Neuronal stem cell (in vitro differentiated cells): ENCODE measurements at regions not wholly inside any gene's neighbourhood (a gene's known extent, or its start where the extent isn't known, plus 50 kb on each side); places are given as distances from the start of the nearest gene placed in this dataset.

Experiments
- DNase-seq: peaks from one replicate; pipeline ENCODE4 v3.0.0-alpha.2; 2013; ENCODE audit warnings: low spot score
- H2AFZ ChIP-seq: one replicate; pipeline ENCODE4 v1.6.1; 2013; ENCODE audit warnings: mild to moderate bottlenecking, low read length, inconsistent platforms
- H2AK5ac ChIP-seq: 2 replicates; pipeline ENCODE4 v1.6.1; 2013; ENCODE audit warnings: low read depth, mild to moderate bottlenecking, inconsistent platforms, low read length, moderate library complexity, mixed read lengths
- H2BK120ac ChIP-seq: 2 replicates; pipeline ENCODE4 v1.6.1; 2013; ENCODE audit warnings: low read depth, mild to moderate bottlenecking, inconsistent platforms, low read length, moderate library complexity, mixed read lengths
- H2BK12ac ChIP-seq: one replicate; pipeline ENCODE4 v1.6.1; 2013; ENCODE audit warnings: low read length, inconsistent platforms
- H2BK15ac ChIP-seq: 2 replicates; pipeline ENCODE4 v1.6.1; 2013; ENCODE audit warnings: mild to moderate bottlenecking, low read length, inconsistent platforms, mixed read lengths
- H2BK5ac ChIP-seq: one replicate; pipeline ENCODE4 v1.6.1; 2013; ENCODE audit warnings: inconsistent platforms, mild to moderate bottlenecking, low read length, moderate library complexity
- H3K14ac ChIP-seq: one replicate; pipeline ENCODE4 v1.6.1; 2013; ENCODE audit warnings: low read length, inconsistent platforms
- H3K18ac ChIP-seq: 2 replicates; pipeline ENCODE4 v1.6.1; 2013; ENCODE audit warnings: low read length, inconsistent platforms
- H3K23ac ChIP-seq: 2 replicates; pipeline ENCODE4 v1.6.1; 2013; ENCODE audit warnings: low read depth, mild to moderate bottlenecking, mixed read lengths, low read length, inconsistent platforms; ENCODE audit not compliant: poor library complexity
- H3K27ac ChIP-seq: replicated peaks from 3 replicates; pipeline ENCODE4 v1.5.1; 2013; ENCODE audit warnings: low read length, inconsistent platforms
- H3K27me3 ChIP-seq, 3 experiments: 2 replicates each; pipeline ENCODE4 v1.6.1; 2013; ENCODE audit warnings: low read length in 3 of 3, mild to moderate bottlenecking in 2 of 3, inconsistent platforms in 1 of 3, low read depth in 1 of 3, mixed read lengths in 1 of 3, moderate library complexity in 1 of 3; ENCODE audit not compliant: control insufficient read depth in 3 of 3, insufficient read depth in 3 of 3
- H3K36me3 ChIP-seq, 2 donors: replicated peaks in 1 of 2; 2 replicates each; pipeline ENCODE4 v1.6.1; 2013; ENCODE audit warnings: low read length in 2 of 2; ENCODE audit not compliant: control insufficient read depth in 2 of 2, insufficient read depth in 2 of 2
- H3K4ac ChIP-seq: 2 replicates; pipeline ENCODE4 v1.6.1; 2013; ENCODE audit warnings: inconsistent platforms, mild to moderate bottlenecking, low read length, moderate library complexity
- H3K4me1 ChIP-seq, 2 donors: 1 replicate in 1 of 2; 2 replicates in 1 of 2; pipeline ENCODE4 v1.6.1; 2013; ENCODE audit warnings: low read length in 2 of 2, low read depth in 1 of 2; ENCODE audit not compliant: control insufficient read depth in 2 of 2, insufficient read depth in 1 of 2
- H3K4me2 ChIP-seq: one replicate; pipeline ENCODE4 v1.6.1; 2013; ENCODE audit warnings: mild to moderate bottlenecking, low read length, inconsistent platforms; ENCODE audit not compliant: insufficient read depth, poor library complexity, severe bottlenecking
- H3K4me3 ChIP-seq, 2 donors: 2 replicates each; pipeline ENCODE4 v1.5.1; 2013; ENCODE audit warnings: low read length in 2 of 2, mild to moderate bottlenecking in 2 of 2, inconsistent platforms in 1 of 2, moderate library complexity in 1 of 2
- H3K79me1 ChIP-seq: one replicate; pipeline ENCODE4 v1.6.1; 2013; ENCODE audit warnings: low read depth, mild to moderate bottlenecking, inconsistent platforms, low read length, moderate library complexity
- H3K9ac ChIP-seq: one replicate; pipeline ENCODE4 v1.6.1; 2013; ENCODE audit warnings: mild to moderate bottlenecking, low read depth, low read length, inconsistent platforms; ENCODE audit not compliant: poor library complexity
- H3K9me3 ChIP-seq, 2 donors: replicated peaks in 1 of 2; 2 replicates each; pipeline versions ENCODE3 to v1.6.1; 2013; ENCODE audit warnings: low read length in 2 of 2, mild to moderate bottlenecking in 2 of 2, inconsistent platforms in 1 of 2, low read depth in 1 of 2, mixed read lengths in 1 of 2, moderate library complexity in 1 of 2; ENCODE audit not compliant: control insufficient read depth in 2 of 2, insufficient read depth in 1 of 2
- H4K8ac ChIP-seq: one replicate; pipeline ENCODE4 v1.6.1; 2013; ENCODE audit warnings: low read depth, mild to moderate bottlenecking, inconsistent platforms, low read length, moderate library complexity
- H4K91ac ChIP-seq: one replicate; pipeline ENCODE4 v1.6.1; 2013; ENCODE audit warnings: low read length, low read depth, mild to moderate bottlenecking, inconsistent platforms; ENCODE audit not compliant: poor library complexity
- WGBS, 2 donors: extraction: QIAGEN DNeasy Blood & Tissue Kit; methylation state at CpG; one replicate each; pipeline ENCODE4 v1.1.7; 2013; ENCODE audit warnings: missing lambda C conversion rate in 2 of 2, mixed read lengths in 1 of 2; ENCODE audit not compliant: insufficient read length in 2 of 2, insufficient replicate concordance in 1 of 2; ENCODE audit errors: extremely low coverage in 2 of 2; 5-methylcytosine and 5-hydroxymethylcytosine counted together

DNA sequence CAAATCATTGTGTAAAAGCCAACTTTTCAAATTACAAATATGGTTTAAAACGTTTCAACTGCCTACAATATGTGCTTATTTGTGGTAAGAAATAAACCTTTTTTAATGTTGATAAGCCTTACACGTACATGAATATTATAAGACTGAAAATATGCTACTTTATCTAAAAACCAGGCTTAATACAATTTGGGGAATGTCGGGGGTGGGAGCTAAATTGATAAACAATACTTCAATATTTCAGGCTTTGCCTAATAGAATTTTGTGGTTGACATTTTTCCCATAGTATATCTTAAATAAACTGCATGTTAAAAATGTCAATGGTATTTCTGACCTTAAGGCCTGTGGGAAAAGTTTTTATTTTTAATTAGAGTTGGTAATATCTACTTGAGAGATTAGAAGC is 69.8 kb upstream of the SLIT2 start:
- Histone ChIP-seq H3K14ac (no peak overlapping the region), H3K4me1 (no peaks in the 10 kb centered on the region), H3K9me3 (no peaks in the 10 kb centered on the region), H3K23ac (no peak overlapping the region), H2BK5ac (no peak overlapping the region), H3K4ac (no peak overlapping the region), H3K27ac (no peak overlapping the region), H2AK5ac (no peak overlapping the region), H4K8ac (no peak overlapping the region), H3K4me3 (no peak overlapping the region), H4K91ac (no peak overlapping the region), H3K27me3 (no peaks in the 10 kb centered on the region), H3K18ac (no peak overlapping the region), H2BK12ac (no peak overlapping the region), H3K79me1 (no peaks in the 10 kb centered on the region), H2BK120ac (no peak overlapping the region), H2BK15ac (no peak overlapping the region), H2AFZ (no peak overlapping the region), H3K4me2 (no peak overlapping the region), H3K36me3 (no peaks in the 10 kb centered on the region), H3K9ac (no peak overlapping the region)
- DNase-seq, result no peak
- WGBS, 2 donors, result no CpG with 5 or more reads among the region's 3 CpGs

DNA sequence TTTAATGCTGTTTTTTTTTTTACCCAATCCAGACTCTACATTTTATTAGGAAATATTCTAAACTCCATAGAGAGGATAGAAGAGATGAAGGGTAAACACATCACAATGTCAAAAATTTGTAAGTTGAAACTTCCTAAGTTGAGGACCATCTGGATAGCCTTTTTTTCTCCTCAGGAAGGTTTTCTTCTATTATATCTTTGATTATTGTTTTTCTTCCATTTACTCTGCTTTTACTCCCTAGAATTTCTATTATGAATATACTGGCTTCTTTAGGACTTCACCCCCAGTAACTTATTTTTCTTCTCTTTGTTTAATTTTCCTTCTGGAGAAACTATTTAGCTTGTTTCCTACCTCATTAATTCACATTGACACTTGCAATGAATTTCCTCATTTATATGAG is 71.2 kb upstream of the SLIT2 start:
- H3K4ac ChIP-seq, result no peak overlapping the region
- no peaks in the 10 kb centered on the region for H3K9me3 ChIP-seq
- no peak overlapping the region for H2BK120ac ChIP-seq
- H2BK5ac ChIP-seq, result no peak overlapping the region
- H3K4me1 ChIP-seq, result no peaks in the 10 kb centered on the region
- no peak overlapping the region for H2BK15ac ChIP-seq
- H2BK12ac ChIP-seq, result no peak overlapping the region
- no peak overlapping the region for H3K23ac ChIP-seq
- no peaks in the 10 kb centered on the region for H3K27me3 ChIP-seq
- H2AFZ ChIP-seq, result no peak overlapping the region
- no peak for DNase-seq
- no peak overlapping the region for H3K27ac ChIP-seq
- H3K79me1 ChIP-seq, result no peaks in the 10 kb centered on the region
- no peak overlapping the region for H3K4me2 ChIP-seq
- H4K91ac ChIP-seq, result no peak overlapping the region
- H3K4me3 ChIP-seq, result no peak overlapping the region
- no peak overlapping the region for H2AK5ac ChIP-seq
- H3K36me3 ChIP-seq, result no peaks in the 10 kb centered on the region
- no peak overlapping the region for H3K9ac ChIP-seq
- no peak overlapping the region for H3K18ac ChIP-seq
- H3K14ac ChIP-seq, result no peak overlapping the region
- no peak overlapping the region for H4K8ac ChIP-seq

DNA sequence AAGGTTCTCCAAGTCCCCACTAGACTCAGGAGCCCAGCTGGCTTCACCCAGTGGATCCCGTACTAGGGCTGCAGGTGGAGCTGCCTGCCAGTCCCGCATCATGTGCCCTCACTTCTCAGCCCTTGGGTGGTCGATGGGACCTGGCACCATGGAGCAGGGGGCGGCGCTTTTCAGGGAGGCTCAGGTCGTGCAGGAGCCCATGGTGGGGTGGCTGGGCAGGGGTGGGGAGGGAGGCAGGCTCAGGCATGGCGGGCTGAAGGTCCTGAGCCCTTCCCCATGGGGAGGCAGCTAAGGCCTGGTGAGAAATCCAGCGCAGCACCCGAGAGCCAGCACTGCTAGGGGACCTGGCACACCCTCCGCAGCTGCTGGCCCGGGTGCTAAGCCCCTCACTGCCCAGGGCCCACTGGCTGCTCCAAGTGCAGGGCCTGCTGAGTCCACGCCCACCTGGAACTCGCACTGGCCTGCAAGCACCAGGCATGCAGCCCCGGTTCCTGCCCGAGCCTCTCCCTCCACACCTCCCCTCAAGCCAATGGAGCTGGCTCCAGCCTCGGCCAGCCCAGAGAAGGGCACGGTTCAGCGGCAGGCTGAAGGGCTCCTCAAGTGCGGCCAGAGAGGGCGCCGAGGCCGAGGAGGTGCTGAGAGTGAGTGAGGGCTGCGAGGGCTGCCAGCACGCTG is 72.7 kb upstream of the SLIT2 start:
- Histone ChIP-seq H2BK120ac (no peak overlapping the region), H3K27ac (no peak overlapping the region), H2AK5ac (no peak overlapping the region), H3K18ac (peak overlapping the region; percentile 64), H3K4me1 (no peaks in the 10 kb centered on the region), H3K4me2 (no peak overlapping the region), H2BK15ac (no peak overlapping the region), H2BK5ac (no peak overlapping the region), H4K91ac (no peak overlapping the region), H3K9ac (no peak overlapping the region), H2BK12ac (no peak overlapping the region), H3K79me1 (no peaks in the 10 kb centered on the region), H4K8ac (peak overlapping the region; percentile 82), H3K4ac (no peak overlapping the region), H3K9me3 (no peaks in the 10 kb centered on the region), H3K14ac (no peak overlapping the region), H3K23ac (no peak overlapping the region), H3K4me3 (no peak overlapping the region), H2AFZ (no peak overlapping the region), H3K36me3 (no peaks in the 10 kb centered on the region), H3K27me3 (no peaks in the 10 kb centered on the region)
- WGBS, 2 donors, result no CpG with 5 or more reads among the region's 24 CpGs
- DNase-seq, result no peak

DNA sequence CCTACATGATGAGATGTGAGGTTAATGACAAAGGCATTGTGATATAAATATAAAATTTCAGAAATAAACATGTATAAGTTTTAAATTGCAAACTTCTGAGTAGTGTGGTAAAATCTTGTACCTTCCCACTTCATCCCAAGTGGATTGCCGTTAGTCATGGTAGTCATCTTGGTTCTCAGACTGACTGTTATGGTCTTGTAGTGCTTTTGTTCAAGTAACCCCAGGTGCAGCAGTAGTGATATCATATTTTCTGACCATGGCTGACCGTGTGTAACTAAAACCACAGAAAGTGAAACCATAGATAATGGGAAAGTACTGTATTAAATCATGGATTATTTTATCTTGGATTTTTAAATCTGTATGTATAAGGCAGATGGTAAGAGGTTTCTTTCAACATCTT is 74.8 kb upstream of the SLIT2 start:
- H3K27ac ChIP-seq, result no peak overlapping the region
- no peaks in the 10 kb centered on the region for H3K9me3 ChIP-seq
- H3K18ac ChIP-seq, result no peak overlapping the region
- no peak overlapping the region for H4K91ac ChIP-seq
- no peaks in the 10 kb centered on the region for H3K27me3 ChIP-seq
- H3K4me1 ChIP-seq, result no peaks in the 10 kb centered on the region
- H3K14ac ChIP-seq, result no peak overlapping the region
- no peak overlapping the region for H3K4ac ChIP-seq
- no peak for DNase-seq
- no peak overlapping the region for H2AFZ ChIP-seq
- no peak overlapping the region for H3K4me3 ChIP-seq
- H3K4me2 ChIP-seq, result no peak overlapping the region
- WGBS, 2 donors, result no CpG with 5 or more reads among the region's 2 CpGs
- H2AK5ac ChIP-seq, result no peak overlapping the region
- H2BK12ac ChIP-seq, result no peak overlapping the region
- H3K36me3 ChIP-seq, result no peaks in the 10 kb centered on the region
- H3K23ac ChIP-seq, result no peak overlapping the region
- H4K8ac ChIP-seq, result no peak overlapping the region
- H3K9ac ChIP-seq, result no peak overlapping the region
- no peak overlapping the region for H2BK5ac ChIP-seq
- no peak overlapping the region for H2BK120ac ChIP-seq
- no peak overlapping the region for H2BK15ac ChIP-seq
- H3K79me1 ChIP-seq, result no peaks in the 10 kb centered on the region
